ENCODE measurements at regions not wholly inside any gene's neighbourhood (a gene's known extent, or its start where the extent isn't known, plus 50 kb on each side); places are given as distances from the start of the nearest gene placed in this dataset.

DNA sequence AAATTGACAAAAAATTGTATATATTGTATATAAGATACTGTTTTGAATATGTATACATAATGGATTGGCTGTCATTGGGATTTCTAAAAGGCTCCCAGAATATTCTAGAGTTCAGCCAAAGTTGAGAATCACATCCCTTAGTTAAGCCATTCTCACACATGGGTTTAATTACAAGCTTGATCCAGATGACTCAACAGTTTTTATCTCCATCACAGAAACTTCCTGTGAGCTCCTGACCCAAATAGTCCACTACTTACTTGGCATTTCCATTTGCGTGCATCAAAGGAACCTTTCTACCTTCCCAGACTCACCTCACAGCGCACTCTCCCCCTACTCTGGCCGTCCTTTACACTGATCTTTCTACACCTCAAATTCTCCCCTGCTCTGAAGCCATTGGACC, 184.8 kb upstream of the ARHGAP20 start:
- no peak overlapping the region for H2AFZ ChIP-seq (ENCODE audit: low read depth, low read length, severe bottlenecking)
- H3K9me2 ChIP-seq (replicated peaks; ENCODE audit: insufficient read depth, low read length): no peaks in the 10 kb centered on the region
- no peaks in the 10 kb centered on the region for H3K27me3 ChIP-seq (ENCODE audit: low read length)
- H3K27ac ChIP-seq (ENCODE audit: low read depth, low read length): no peak overlapping the region
- no peak overlapping the region for H3K4me3 ChIP-seq (ENCODE audit: insufficient read depth, low read length, poor library complexity, severe bottlenecking)
- no peaks in the 10 kb centered on the region for H3K36me3 ChIP-seq (ENCODE audit: low read length)
- H3K4me2 ChIP-seq (ENCODE audit: low read depth, low read length, poor library complexity, severe bottlenecking): no peak overlapping the region
- H3K9me3 ChIP-seq (ENCODE audit: insufficient read depth, low read length): no peaks in the 10 kb centered on the region
- H3K79me2 ChIP-seq (ENCODE audit: insufficient read depth, low read length): no peaks in the 10 kb centered on the region
- no peaks in the 10 kb centered on the region for H4K20me1 ChIP-seq (ENCODE audit: low read depth, low read length)
- TF ChIP-seq EZH2phosphoT487 (conservative IDR thresholded peaks at IDR 0.05; ENCODE audit: low read length): no peak
- TF ChIP-seq, protein P1, sequence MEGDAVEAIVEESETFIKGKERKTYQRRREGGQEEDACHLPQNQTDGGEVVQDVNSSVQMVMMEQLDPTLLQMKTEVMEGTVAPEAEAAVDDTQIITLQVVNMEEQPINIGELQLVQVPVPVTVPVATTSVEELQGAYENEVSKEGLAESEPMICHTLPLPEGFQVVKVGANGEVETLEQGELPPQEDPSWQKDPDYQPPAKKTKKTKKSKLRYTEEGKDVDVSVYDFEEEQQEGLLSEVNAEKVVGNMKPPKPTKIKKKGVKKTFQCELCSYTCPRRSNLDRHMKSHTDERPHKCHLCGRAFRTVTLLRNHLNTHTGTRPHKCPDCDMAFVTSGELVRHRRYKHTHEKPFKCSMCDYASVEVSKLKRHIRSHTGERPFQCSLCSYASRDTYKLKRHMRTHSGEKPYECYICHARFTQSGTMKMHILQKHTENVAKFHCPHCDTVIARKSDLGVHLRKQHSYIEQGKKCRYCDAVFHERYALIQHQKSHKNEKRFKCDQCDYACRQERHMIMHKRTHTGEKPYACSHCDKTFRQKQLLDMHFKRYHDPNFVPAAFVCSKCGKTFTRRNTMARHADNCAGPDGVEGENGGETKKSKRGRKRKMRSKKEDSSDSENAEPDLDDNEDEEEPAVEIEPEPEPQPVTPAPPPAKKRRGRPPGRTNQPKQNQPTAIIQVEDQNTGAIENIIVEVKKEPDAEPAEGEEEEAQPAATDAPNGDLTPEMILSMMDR (IDR thresholded peaks at IDR 0.05; ENCODE audit: insufficient read depth, low read length, poor library complexity, severe bottlenecking): no peak
- no peak overlapping the region for H3K9ac ChIP-seq (ENCODE audit: low read length)
- H3F3A ChIP-seq (ENCODE audit: insufficient read depth): no peaks in the 10 kb centered on the region

DNA sequence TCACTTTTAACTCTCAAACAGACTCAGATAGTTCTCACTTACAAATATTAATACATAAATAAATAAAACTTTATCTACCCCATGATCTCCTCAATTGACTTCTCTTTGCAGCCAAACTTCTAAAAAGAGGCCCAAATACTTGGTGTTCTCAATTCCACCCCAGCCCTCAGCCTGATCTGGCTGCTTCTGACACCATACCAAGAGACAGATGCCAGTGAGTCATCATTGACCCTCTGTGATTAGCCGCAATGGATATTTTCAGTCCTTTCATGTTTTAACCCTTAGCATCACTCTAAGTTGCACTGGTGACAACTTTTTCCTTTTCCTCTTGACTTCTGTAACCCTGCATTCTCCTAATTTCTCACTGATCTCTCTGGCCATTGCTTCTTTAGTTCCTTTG, 184.1 kb upstream of the ARHGAP20 start:
- H3K9me2 ChIP-seq (replicated peaks; ENCODE audit: insufficient read depth, low read length): no peaks in the 10 kb centered on the region
- H3K4me3 ChIP-seq (ENCODE audit: insufficient read depth, low read length, poor library complexity, severe bottlenecking): no peak overlapping the region
- no peaks in the 10 kb centered on the region for H3K79me2 ChIP-seq (ENCODE audit: insufficient read depth, low read length)
- no peaks in the 10 kb centered on the region for H4K20me1 ChIP-seq (ENCODE audit: low read depth, low read length)
- H3K4me2 ChIP-seq (ENCODE audit: low read depth, low read length, poor library complexity, severe bottlenecking): no peak overlapping the region
- no peaks in the 10 kb centered on the region for H3K36me3 ChIP-seq (ENCODE audit: low read length)
- no peak overlapping the region for H3K27ac ChIP-seq (ENCODE audit: low read depth, low read length)
- no peaks in the 10 kb centered on the region for H3K9me3 ChIP-seq (ENCODE audit: insufficient read depth, low read length)
- H3K27me3 ChIP-seq (ENCODE audit: low read length): no peaks in the 10 kb centered on the region
- TF ChIP-seq EZH2phosphoT487 (conservative IDR thresholded peaks at IDR 0.05; ENCODE audit: low read length): no peak
- TF ChIP-seq, protein P1 (IDR thresholded peaks at IDR 0.05; ENCODE audit: insufficient read depth, low read length, poor library complexity, severe bottlenecking): no peak
- no peaks in the 10 kb centered on the region for H3F3A ChIP-seq (ENCODE audit: insufficient read depth)
- H3K9ac ChIP-seq (ENCODE audit: low read length): no peak overlapping the region
- H2AFZ ChIP-seq (ENCODE audit: low read depth, low read length, severe bottlenecking): no peak overlapping the region

DNA sequence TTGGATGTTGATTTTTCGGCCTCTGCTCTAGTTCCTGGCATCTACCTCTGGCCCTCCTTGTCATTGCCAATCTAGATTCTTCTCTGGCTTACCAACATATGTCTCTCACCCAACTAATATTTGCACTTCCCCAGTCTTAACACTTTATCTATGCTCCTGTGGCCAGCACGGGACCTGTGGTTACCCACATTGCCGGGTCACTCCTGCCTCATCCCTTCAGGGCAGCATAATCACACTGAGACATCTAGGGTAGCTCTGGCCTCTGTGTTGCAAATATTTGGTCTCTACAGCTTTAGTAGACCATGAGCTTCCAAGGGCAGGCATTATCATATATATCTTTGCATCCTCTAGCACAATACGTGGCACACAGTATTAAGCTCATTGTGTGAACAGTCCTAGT, 182.0 kb upstream of the ARHGAP20 start:
- no peak overlapping the region for H2AFZ ChIP-seq (ENCODE audit: low read depth, low read length, severe bottlenecking)

More for the DNA sequence above, 182.0 kb upstream of the ARHGAP20 start:
- H3K36me3 ChIP-seq (ENCODE audit: low read length): no peaks in the 10 kb centered on the region
- H3K79me2 ChIP-seq (ENCODE audit: insufficient read depth, low read length): no peaks in the 10 kb centered on the region
- H3K4me3 ChIP-seq (ENCODE audit: insufficient read depth, low read length, poor library complexity, severe bottlenecking): no peak overlapping the region
- no peaks in the 10 kb centered on the region for H3K27me3 ChIP-seq (ENCODE audit: low read length)
- no peaks in the 10 kb centered on the region for H3F3A ChIP-seq (ENCODE audit: insufficient read depth)
- no peaks in the 10 kb centered on the region for H4K20me1 ChIP-seq (ENCODE audit: low read depth, low read length)
- no peak overlapping the region for H3K27ac ChIP-seq (ENCODE audit: low read depth, low read length)
- no peak for TF ChIP-seq EZH2phosphoT487 (conservative IDR thresholded peaks at IDR 0.05; ENCODE audit: low read length)
- TF ChIP-seq, protein P1 (IDR thresholded peaks at IDR 0.05; ENCODE audit: insufficient read depth, low read length, poor library complexity, severe bottlenecking): no peak
- H3K9me3 ChIP-seq (ENCODE audit: insufficient read depth, low read length): no peaks in the 10 kb centered on the region
- no peaks in the 10 kb centered on the region for H3K9me2 ChIP-seq (replicated peaks; ENCODE audit: insufficient read depth, low read length)
- no peak overlapping the region for H3K9ac ChIP-seq (ENCODE audit: low read length)
- no peak overlapping the region for H3K4me2 ChIP-seq (ENCODE audit: low read depth, low read length, poor library complexity, severe bottlenecking)
